ENCODE measurements at regions not wholly inside any gene's neighbourhood (a gene's known extent, or its start where the extent isn't known, plus 50 kb on each side); places are given as distances from the start of the nearest gene placed in this dataset.

GRCh38 chr14:65198346-65198745 is 96.0 kb upstream of the MAX start:
- no peak overlapping the region for H3K9ac ChIP-seq (ENCODE audit: low read depth in 1 of 2, low read length in 2 of 2)
- no peaks in the 10 kb centered on the region for H3K9me3 ChIP-seq (ENCODE audit: control insufficient read depth in 4 of 4, low read length in 3 of 4)
- H3K27me3 ChIP-seq (ENCODE audit: control insufficient read depth in 4 of 4, insufficient read depth in 4 of 4, low read length in 3 of 4), result no peaks in the 10 kb centered on the region
- no peak for DNase-seq (ENCODE audit: low spot score)
- no peak overlapping the region for H3K4me3 ChIP-seq (ENCODE audit: low read depth in 1 of 3, low read length in 3 of 3)
- 52% methylated on average over 1 of the region's 1 CpG for WGBS
- TF ChIP-seq FOXA1 (IDR thresholded peaks at IDR 0.05), result no peak
- no peak for TF ChIP-seq YY1 (IDR thresholded peaks at IDR 0.05)
- TF ChIP-seq NR2F2 (IDR thresholded peaks at IDR 0.05), result no peak
- TF ChIP-seq SP1 (IDR thresholded peaks at IDR 0.05), result no peak
- no peak for TF ChIP-seq JUND (IDR thresholded peaks at IDR 0.05)
- no peak for TF ChIP-seq REST (IDR thresholded peaks at IDR 0.05)
- no peak for TF ChIP-seq HNF4A (conservative IDR thresholded peaks at IDR 0.05)
- no peak for TF ChIP-seq FOXA2 (IDR thresholded peaks at IDR 0.05)
- no peak for TF ChIP-seq CTCF (IDR thresholded peaks at IDR 0.05; ENCODE audit: low read depth, low read length, missing input control)
- no peak for TF ChIP-seq HNF4G (IDR thresholded peaks at IDR 0.05)
- no peak for TF ChIP-seq MAX (IDR thresholded peaks at IDR 0.05)
- TF ChIP-seq GABPA (IDR thresholded peaks at IDR 0.05 in 1 of 2, conservative IDR thresholded peaks at IDR 0.05 in 1 of 2), result no peak
- no peaks in the 10 kb centered on the region for H3K4me1 ChIP-seq (ENCODE audit: control insufficient read depth in 4 of 4, insufficient read depth in 4 of 4, low read length in 3 of 4)
- H3K27ac ChIP-seq (ENCODE audit: low read depth in 1 of 2, low read length in 2 of 2), result no peak overlapping the region
- no peaks in the 10 kb centered on the region for H3K36me3 ChIP-seq (ENCODE audit: control insufficient read depth in 4 of 4, insufficient read depth in 3 of 4, low read depth in 1 of 4, low read length in 3 of 4)

GRCh38 chr14:65200454-65200853 is 98.1 kb upstream of the MAX start:
- TF ChIP-seq REST (IDR thresholded peaks at IDR 0.05) (no peak), YY1 (IDR thresholded peaks at IDR 0.05) (no peak), CTCF (IDR thresholded peaks at IDR 0.05; ENCODE audit: low read depth, low read length, missing input control) (no peak), FOXA2 (IDR thresholded peaks at IDR 0.05) (no peak), HNF4G (IDR thresholded peaks at IDR 0.05) (no peak), HNF4A (conservative IDR thresholded peaks at IDR 0.05) (no peak), TAF1 (conservative IDR thresholded peaks at IDR 0.05) (no peak), RAD21 (IDR thresholded peaks at IDR 0.05) (no peak), GABPA (IDR thresholded peaks at IDR 0.05 in 1 of 2, conservative IDR thresholded peaks at IDR 0.05 in 1 of 2) (no peak), SP1 (IDR thresholded peaks at IDR 0.05) (no peak), ZBTB33 (IDR thresholded peaks at IDR 0.05) (no peak)
- DNase-seq (ENCODE audit: low spot score), result no peak
- 45% methylated on average over 1 of the region's 1 CpG for WGBS
- Histone ChIP-seq H3K4me3 (ENCODE audit: low read depth in 1 of 3, low read length in 3 of 3) (no peak overlapping the region), H3K9ac (ENCODE audit: low read depth in 1 of 2, low read length in 2 of 2) (no peak overlapping the region), H3K9me3 (ENCODE audit: control insufficient read depth in 4 of 4, low read length in 3 of 4) (no peaks in the 10 kb centered on the region), H3K27me3 (ENCODE audit: control insufficient read depth in 4 of 4, insufficient read depth in 4 of 4, low read length in 3 of 4) (peaks cover 0 to 4% (median 0%) of the 10 kb centered on the region in 4 donors), H3K36me3 (ENCODE audit: control insufficient read depth in 4 of 4, insufficient read depth in 3 of 4, low read depth in 1 of 4, low read length in 3 of 4) (no peaks in the 10 kb centered on the region), H3K27ac (ENCODE audit: low read depth in 1 of 2, low read length in 2 of 2) (no peak overlapping the region), H3K4me1 (ENCODE audit: control insufficient read depth in 4 of 4, insufficient read depth in 4 of 4, low read length in 3 of 4) (no peaks in the 10 kb centered on the region)
